Karpas-422 (cell line): ENCODE measurements at regions not wholly inside any gene's neighbourhood (a gene's known extent, or its start where the extent isn't known, plus 50 kb on each side); places are given as distances from the start of the nearest gene placed in this dataset.

Experiments used
- DNase-seq: peaks from one replicate; pipeline ENCODE4 v3.0.0-alpha.2; 2015
- H2AFZ ChIP-seq: fragments of 200-600 bp; sonication (generic); 2 replicates; pipeline ENCODE4 v1.6.1; 2014; ENCODE audit warnings: antibody characterized with exemption, low read length, mixed read lengths
- H3K27ac ChIP-seq: fragments of 200-600 bp; sonication (generic); 2 replicates; pipeline ENCODE4 v1.5.1; 2014; ENCODE audit warnings: mild to moderate bottlenecking, low read length, moderate library complexity
- H3K27me3 ChIP-seq: fragments of 200-600 bp; sonication (generic); 2 replicates; pipeline ENCODE4 v1.6.1; 2014; ENCODE audit warnings: low read length, mixed read lengths
- H3K36me3 ChIP-seq: fragments of 200-600 bp; sonication (generic); 2 replicates; pipeline ENCODE4 v1.6.1; 2014; ENCODE audit warnings: low read length, mixed read lengths; ENCODE audit not compliant: insufficient read depth
- H3K4me1 ChIP-seq: fragments of 200-600 bp; sonication (generic); 2 replicates; pipeline ENCODE4 v1.6.1; 2014; ENCODE audit warnings: mild to moderate bottlenecking, low read length, mixed read lengths
- H3K4me2 ChIP-seq: fragments of 200-600 bp; sonication (generic); 2 replicates; pipeline ENCODE4 v1.6.1; 2014; ENCODE audit warnings: low read length, low read depth, mild to moderate bottlenecking; ENCODE audit not compliant: poor library complexity, severe bottlenecking
- H3K4me3 ChIP-seq: fragments of 200-600 bp; sonication (generic); 2 replicates; pipeline ENCODE4 v1.5.1; 2014; ENCODE audit warnings: mild to moderate bottlenecking, antibody characterized with exemption, low read length, mixed read lengths
- H3K79me2 ChIP-seq: fragments of 200-600 bp; sonication (generic); 2 replicates; pipeline ENCODE4 v1.6.1; 2014; ENCODE audit warnings: mild to moderate bottlenecking, low read length, mixed read lengths
- H3K9ac ChIP-seq: fragments of 200-600 bp; sonication (generic); 2 replicates; pipeline ENCODE4 v1.6.0; 2014; ENCODE audit warnings: low read length
- H3K9me2 ChIP-seq: fragments of 200-600 bp; sonication (generic), shearing (Covaris generic); replicated peaks from 2 replicates; pipeline ENCODE4 v1.6.0; 2014; ENCODE audit warnings: mild to moderate bottlenecking, low read length, moderate library complexity; ENCODE audit not compliant: insufficient read depth
- H3K9me3 ChIP-seq: fragments of 300-700, 200-600 bp; sonication (generic); 2 replicates; pipeline ENCODE4 v1.6.1; 2014; ENCODE audit warnings: low read length, mixed read lengths
- H4K20me1 ChIP-seq: fragments of 200-600 bp; sonication (generic); 2 replicates; pipeline ENCODE4 v1.6.1; 2014; ENCODE audit warnings: mild to moderate bottlenecking, antibody characterized with exemption, low read length, low read depth; ENCODE audit not compliant: insufficient read depth

DNA sequence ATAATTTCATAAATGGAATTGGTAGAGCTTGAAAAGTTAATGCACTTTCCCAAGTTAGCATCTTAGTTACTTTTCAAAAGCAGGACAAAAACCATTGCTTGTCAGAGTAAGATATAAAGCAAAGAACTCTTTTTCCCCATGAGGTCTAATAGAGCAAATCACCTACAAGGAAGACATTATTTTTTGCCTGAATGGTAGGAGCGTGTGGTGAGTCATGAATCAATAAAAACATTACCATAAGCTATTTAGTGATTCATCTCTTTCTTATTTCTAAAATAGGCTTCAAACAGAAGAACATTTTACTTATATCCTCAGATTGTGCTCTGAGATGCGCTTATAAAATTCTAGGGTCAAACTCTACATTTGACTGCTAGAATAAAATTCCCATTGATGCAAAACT is 109.4 kb upstream of the GPRIN3 start:
- H3K9me2 ChIP-seq, result no peaks in the 10 kb centered on the region
- H3K9me3 ChIP-seq, result no peaks in the 10 kb centered on the region
- no peaks in the 10 kb centered on the region for H4K20me1 ChIP-seq
- no peak overlapping the region for H3K4me3 ChIP-seq
- no peak overlapping the region for H3K9ac ChIP-seq
- no peaks in the 10 kb centered on the region for H3K4me1 ChIP-seq
- H3K36me3 ChIP-seq, result no peaks in the 10 kb centered on the region
- H2AFZ ChIP-seq, result no peak overlapping the region
- H3K27me3 ChIP-seq, result no peaks in the 10 kb centered on the region
- DNase-seq, result no peak
- H3K27ac ChIP-seq, result no peak overlapping the region
- no peak overlapping the region for H3K4me2 ChIP-seq
- no peaks in the 10 kb centered on the region for H3K79me2 ChIP-seq

DNA sequence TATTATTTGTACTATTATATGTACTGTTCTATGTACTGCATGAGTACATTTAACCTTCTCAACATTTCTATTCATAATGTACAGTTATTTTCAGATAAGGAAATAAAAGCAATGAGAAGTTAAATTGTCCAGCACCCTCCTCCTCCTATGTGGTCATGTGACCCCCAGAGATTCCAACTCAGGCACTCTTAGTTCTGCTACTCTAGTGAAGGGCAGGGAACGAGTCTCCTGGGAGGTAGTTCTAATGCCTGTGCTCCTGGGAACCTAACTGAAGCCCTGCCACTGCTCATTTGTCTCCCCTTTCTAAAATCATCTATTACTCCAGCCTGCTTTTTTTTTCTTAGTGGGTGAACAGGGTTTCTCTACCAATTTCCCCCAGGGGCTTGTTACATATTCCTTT is 105.9 kb upstream of the GPRIN3 start:
- no peaks in the 10 kb centered on the region for H3K79me2 ChIP-seq

DNA sequence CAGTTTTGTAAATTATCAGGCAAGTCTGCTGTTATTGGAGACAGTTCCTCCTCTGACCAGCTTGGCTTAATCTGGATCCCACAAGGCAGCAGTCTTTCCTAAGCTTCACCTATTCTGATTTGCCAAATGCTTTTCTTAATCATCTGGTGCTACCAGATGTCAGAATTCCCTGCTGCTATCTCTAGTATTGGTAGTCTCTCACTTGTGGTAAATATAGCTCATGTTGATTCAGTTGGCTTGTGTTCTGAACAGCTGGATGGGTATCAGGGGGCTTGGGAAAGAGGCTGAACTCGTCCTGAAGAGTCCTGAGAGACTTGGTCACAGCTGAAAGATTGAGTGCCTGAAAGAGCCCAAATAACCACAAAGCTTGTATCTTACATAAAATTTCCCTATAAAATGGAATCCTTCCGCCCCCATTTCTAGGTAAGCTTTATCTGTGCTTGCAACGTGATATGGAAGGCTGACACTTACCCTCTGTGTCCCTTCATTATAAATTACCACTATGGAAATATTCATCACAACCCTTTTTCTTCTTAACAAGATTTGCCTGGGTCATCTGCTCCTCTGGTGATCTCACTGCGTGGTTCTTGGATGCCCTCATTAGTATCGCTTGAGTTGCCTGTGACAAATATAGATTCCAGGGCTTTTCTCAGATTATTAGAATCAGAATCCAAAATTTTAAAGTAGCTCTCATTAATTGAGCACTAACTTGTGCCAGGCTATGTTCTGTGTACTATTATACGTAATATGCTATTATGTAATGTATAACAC is 104.1 kb upstream of the GPRIN3 start:
- H3K9me2 ChIP-seq, result no peaks in the 10 kb centered on the region
- no peak overlapping the region for H3K9ac ChIP-seq
- no peaks in the 10 kb centered on the region for H3K9me3 ChIP-seq
- H3K79me2 ChIP-seq, result no peaks in the 10 kb centered on the region
- H3K27me3 ChIP-seq, result no peaks in the 10 kb centered on the region
- H3K27ac ChIP-seq, result no peak overlapping the region
- no peaks in the 10 kb centered on the region for H3K36me3 ChIP-seq
- no peak for DNase-seq
- H3K4me1 ChIP-seq, result peaks cover 8% of the 10 kb centered on the region
- no peak overlapping the region for H2AFZ ChIP-seq
- no peak overlapping the region for H3K4me3 ChIP-seq
- no peaks in the 10 kb centered on the region for H4K20me1 ChIP-seq
- H3K4me2 ChIP-seq, result no peak overlapping the region

More for the DNA sequence above, 105.9 kb upstream of the GPRIN3 start:
- DNase-seq, result no peak
- no peaks in the 10 kb centered on the region for H3K27me3 ChIP-seq
- no peak overlapping the region for H3K9ac ChIP-seq
- H3K4me2 ChIP-seq, result no peak overlapping the region
- no peaks in the 10 kb centered on the region for H3K36me3 ChIP-seq
- peaks cover 8% of the 10 kb centered on the region for H3K4me1 ChIP-seq
- no peaks in the 10 kb centered on the region for H3K9me3 ChIP-seq
- no peaks in the 10 kb centered on the region for H4K20me1 ChIP-seq
- no peak overlapping the region for H3K27ac ChIP-seq
- no peak overlapping the region for H3K4me3 ChIP-seq
- no peaks in the 10 kb centered on the region for H3K9me2 ChIP-seq
- H2AFZ ChIP-seq, result no peak overlapping the region

DNA sequence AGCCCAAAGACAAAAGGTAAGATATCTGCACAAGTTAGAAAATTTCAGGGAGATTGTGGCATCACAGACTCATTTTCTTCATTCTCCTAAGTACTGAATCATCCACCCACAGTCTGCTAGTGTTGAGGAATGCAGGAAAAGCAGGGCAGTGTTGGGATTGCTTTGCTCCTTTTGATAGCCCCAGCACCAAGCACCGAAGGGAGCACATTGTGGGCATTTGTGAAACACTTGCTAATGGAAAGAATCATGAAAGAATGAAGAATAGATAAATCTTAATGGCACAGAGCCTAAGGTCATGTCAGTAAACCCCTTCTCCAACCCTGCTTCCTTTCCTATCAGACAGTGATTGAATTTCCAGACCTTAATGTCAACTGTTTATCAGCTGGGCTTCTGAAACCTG is 103.1 kb upstream of the GPRIN3 start:
- H3K4me1 ChIP-seq, result peaks cover 8% of the 10 kb centered on the region
- no peak overlapping the region for H3K9ac ChIP-seq
- DNase-seq, result no peak
- no peaks in the 10 kb centered on the region for H3K27me3 ChIP-seq
- no peak overlapping the region for H3K27ac ChIP-seq
- no peaks in the 10 kb centered on the region for H3K36me3 ChIP-seq
- H4K20me1 ChIP-seq, result no peaks in the 10 kb centered on the region
- H3K4me2 ChIP-seq, result no peak overlapping the region
- H2AFZ ChIP-seq, result no peak overlapping the region
- H3K79me2 ChIP-seq, result no peaks in the 10 kb centered on the region
- no peak overlapping the region for H3K4me3 ChIP-seq
- no peaks in the 10 kb centered on the region for H3K9me2 ChIP-seq
- no peaks in the 10 kb centered on the region for H3K9me3 ChIP-seq

DNA sequence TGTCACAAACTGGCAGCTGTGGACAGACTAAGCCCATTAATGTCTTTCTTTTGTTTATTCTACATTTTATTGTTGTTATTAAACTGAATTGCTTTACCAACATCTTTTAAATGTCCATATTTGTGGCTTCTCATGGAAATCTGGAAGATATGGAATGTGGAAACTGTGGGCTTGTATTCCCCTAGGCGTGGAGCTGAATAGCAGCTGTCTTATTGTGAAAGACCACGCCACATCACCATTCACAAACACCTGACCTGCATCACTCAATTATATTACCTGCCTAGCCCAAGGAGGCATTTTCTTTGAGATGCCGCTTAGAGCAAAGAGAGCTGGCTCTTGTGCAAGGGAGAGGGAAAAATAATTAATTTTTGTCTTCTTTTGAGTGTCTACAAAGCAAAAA is 96.9 kb upstream of the GPRIN3 start:
- no peaks in the 10 kb centered on the region for H3K9me3 ChIP-seq
- no peak overlapping the region for H3K4me3 ChIP-seq
- H3K27me3 ChIP-seq, result no peaks in the 10 kb centered on the region
- no peak overlapping the region for H2AFZ ChIP-seq
- H3K9ac ChIP-seq, result no peak overlapping the region
- H3K4me1 ChIP-seq, result peaks cover 5% of the 10 kb centered on the region
- no peak overlapping the region for H3K4me2 ChIP-seq
- no peaks in the 10 kb centered on the region for H3K79me2 ChIP-seq
- H3K36me3 ChIP-seq, result no peaks in the 10 kb centered on the region
- no peak overlapping the region for H3K27ac ChIP-seq
- H4K20me1 ChIP-seq, result no peaks in the 10 kb centered on the region
- no peaks in the 10 kb centered on the region for H3K9me2 ChIP-seq
- no peak for DNase-seq

DNA sequence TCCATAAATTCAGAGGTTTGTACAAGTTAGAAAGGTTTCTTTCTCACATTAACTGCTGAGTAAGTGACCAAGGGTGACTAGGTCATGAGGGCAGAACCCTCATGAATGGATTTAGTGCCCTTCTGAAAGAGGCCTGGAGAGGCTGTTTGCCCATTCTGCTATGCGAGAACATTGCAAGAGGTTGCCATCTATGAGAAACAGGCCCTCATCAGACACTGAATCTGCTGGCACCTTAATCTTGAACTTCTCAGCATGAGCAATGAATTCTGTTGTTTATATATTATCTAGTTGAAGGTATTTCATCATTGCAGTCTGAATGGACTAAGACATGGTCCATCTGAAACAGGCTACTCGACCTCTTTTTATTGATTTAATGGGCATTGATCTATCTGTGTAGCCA is 96.2 kb upstream of the GPRIN3 start:
- Histone ChIP-seq H3K79me2 (no peaks in the 10 kb centered on the region), H3K27ac (no peak overlapping the region), H3K27me3 (no peaks in the 10 kb centered on the region), H3K4me2 (no peak overlapping the region), H3K9ac (no peak overlapping the region), H3K9me2 (no peaks in the 10 kb centered on the region), H4K20me1 (no peaks in the 10 kb centered on the region), H3K36me3 (no peaks in the 10 kb centered on the region), H3K4me3 (no peak overlapping the region), H2AFZ (no peak overlapping the region), H3K4me1 (no peaks in the 10 kb centered on the region), H3K9me3 (no peaks in the 10 kb centered on the region)
- no peak for DNase-seq

DNA sequence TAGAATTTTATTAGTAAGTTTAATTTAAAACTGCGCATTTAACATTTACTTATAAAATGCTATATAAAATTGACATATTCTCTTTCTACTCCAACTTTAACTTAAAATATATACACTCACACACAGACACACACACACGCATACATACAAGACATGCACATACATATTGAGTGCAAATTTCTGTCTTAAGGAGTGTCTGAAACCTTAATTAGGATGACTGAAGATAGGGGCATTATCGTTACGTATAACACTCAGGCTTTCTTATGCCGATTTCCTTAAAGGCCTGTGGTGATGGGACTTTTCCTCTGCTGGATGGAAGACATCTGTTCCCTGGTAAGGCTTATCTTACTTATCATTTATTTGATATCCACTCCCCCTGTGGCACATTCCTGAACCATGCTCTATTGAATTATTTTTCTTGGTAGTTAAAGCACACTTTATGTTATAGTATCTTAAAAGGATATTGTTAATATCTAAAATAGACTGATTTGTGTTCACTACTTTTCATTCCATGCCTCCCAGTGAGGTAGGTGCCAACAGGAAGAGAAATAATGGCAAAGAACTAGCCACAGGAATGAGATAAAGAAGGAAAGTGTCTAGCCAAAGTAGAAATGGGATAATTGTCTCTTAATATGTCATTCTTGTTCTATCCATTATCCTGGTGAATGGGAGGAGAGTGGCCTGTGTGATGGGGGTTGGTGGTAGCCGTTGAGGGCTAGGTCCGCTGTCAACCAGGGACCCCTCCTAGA is 92.9 kb upstream of the GPRIN3 start:
- no peaks in the 10 kb centered on the region for H4K20me1 ChIP-seq
- no peaks in the 10 kb centered on the region for H3K27me3 ChIP-seq
- no peak overlapping the region for H3K9ac ChIP-seq
- no peaks in the 10 kb centered on the region for H3K36me3 ChIP-seq
- H2AFZ ChIP-seq, result no peak overlapping the region
- no peaks in the 10 kb centered on the region for H3K9me3 ChIP-seq
- no peak overlapping the region for H3K4me3 ChIP-seq
- no peaks in the 10 kb centered on the region for H3K4me1 ChIP-seq
- no peaks in the 10 kb centered on the region for H3K9me2 ChIP-seq
- H3K4me2 ChIP-seq, result no peak overlapping the region
- DNase-seq, result no peak
- no peak overlapping the region for H3K27ac ChIP-seq
- H3K79me2 ChIP-seq, result no peaks in the 10 kb centered on the region

DNA sequence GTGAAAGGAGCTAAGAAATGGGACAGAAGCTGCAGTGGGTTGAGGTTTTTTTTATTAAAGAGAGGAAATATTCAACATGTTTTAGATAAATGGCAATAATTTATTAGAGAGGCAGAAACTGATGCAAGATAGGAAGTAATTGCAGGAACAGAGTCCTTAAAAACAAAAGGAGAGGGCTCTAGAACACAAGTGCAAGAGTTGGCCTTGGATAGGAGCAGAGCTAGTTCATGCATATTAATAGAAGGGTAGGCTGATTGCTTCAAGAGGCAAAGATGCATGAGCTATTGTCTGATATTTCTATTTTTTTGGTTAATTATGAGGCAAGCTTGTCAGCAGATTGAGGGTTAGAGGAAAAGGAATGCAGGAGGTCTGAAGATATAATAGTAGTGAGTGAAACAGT is 91.0 kb upstream of the GPRIN3 start:
- no peaks in the 10 kb centered on the region for H3K9me2 ChIP-seq
- DNase-seq, result no peak
- no peaks in the 10 kb centered on the region for H4K20me1 ChIP-seq
- H3K4me2 ChIP-seq, result no peak overlapping the region
- H3K4me1 ChIP-seq, result no peaks in the 10 kb centered on the region
- no peaks in the 10 kb centered on the region for H3K36me3 ChIP-seq
- no peak overlapping the region for H2AFZ ChIP-seq
- H3K9me3 ChIP-seq, result no peaks in the 10 kb centered on the region
- H3K27ac ChIP-seq, result no peak overlapping the region
- H3K9ac ChIP-seq, result no peak overlapping the region
- H3K4me3 ChIP-seq, result no peak overlapping the region
- H3K79me2 ChIP-seq, result no peaks in the 10 kb centered on the region
- H3K27me3 ChIP-seq, result no peaks in the 10 kb centered on the region
